ENCODE measurements at regions not wholly inside any gene's neighbourhood (a gene's known extent, or its start where the extent isn't known, plus 50 kb on each side); places are given as distances from the start of the nearest gene placed in this dataset.

- TF ChIP-seq FOXM1 (IDR thresholded peaks at IDR 0.05; ENCODE audit: borderline replicate concordance, low read depth) = no peak
- TF ChIP-seq EP300 (IDR thresholded peaks at IDR 0.05; ENCODE audit: borderline replicate concordance) = no peak
- TF ChIP-seq TCF12 (IDR thresholded peaks at IDR 0.05; ENCODE audit: low read depth) = no peak
These were observed 126.9 kb upstream of the FSTL4 start for GRCh38 chr5:133739181-133739780.
